Neural progenitor cell (in vitro differentiated cells): ENCODE measurements at regions not wholly inside any gene's neighbourhood (a gene's known extent, or its start where the extent isn't known, plus 50 kb on each side); places are given as distances from the start of the nearest gene placed in this dataset.

ENCODE experiments used
- EZH2 ChIP-seq: fragments of 200-600 bp; sonication (generic); IDR thresholded peaks from 2 replicates; pipeline ENCODE4 v1.6.1; 2017; ENCODE audit warnings: antibody characterized with exemption, mild to moderate bottlenecking, moderate library complexity
- EZH2phosphoT487 ChIP-seq: fragments of 200-600 bp; sonication (generic); IDR thresholded peaks from 2 replicates; pipeline ENCODE4 v1.6.1; 2017; ENCODE audit warnings: antibody characterized with exemption
- TF ChIP-seq, protein P1 (sequence below): fragments of 200-600 bp; sonication (generic); IDR thresholded peaks from 2 replicates; pipeline ENCODE4 v1.5.1; 2017; ENCODE audit warnings: antibody characterized with exemption, mild to moderate bottlenecking

GRCh38 chr12:67783393-67783792 lies 134.8 kb downstream of the DYRK2 start:
- TF ChIP-seq, protein P1, sequence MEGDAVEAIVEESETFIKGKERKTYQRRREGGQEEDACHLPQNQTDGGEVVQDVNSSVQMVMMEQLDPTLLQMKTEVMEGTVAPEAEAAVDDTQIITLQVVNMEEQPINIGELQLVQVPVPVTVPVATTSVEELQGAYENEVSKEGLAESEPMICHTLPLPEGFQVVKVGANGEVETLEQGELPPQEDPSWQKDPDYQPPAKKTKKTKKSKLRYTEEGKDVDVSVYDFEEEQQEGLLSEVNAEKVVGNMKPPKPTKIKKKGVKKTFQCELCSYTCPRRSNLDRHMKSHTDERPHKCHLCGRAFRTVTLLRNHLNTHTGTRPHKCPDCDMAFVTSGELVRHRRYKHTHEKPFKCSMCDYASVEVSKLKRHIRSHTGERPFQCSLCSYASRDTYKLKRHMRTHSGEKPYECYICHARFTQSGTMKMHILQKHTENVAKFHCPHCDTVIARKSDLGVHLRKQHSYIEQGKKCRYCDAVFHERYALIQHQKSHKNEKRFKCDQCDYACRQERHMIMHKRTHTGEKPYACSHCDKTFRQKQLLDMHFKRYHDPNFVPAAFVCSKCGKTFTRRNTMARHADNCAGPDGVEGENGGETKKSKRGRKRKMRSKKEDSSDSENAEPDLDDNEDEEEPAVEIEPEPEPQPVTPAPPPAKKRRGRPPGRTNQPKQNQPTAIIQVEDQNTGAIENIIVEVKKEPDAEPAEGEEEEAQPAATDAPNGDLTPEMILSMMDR = no peak
- TF ChIP-seq EZH2 (no peak), EZH2phosphoT487 (no peak)
